ENCODE measurements at regions not wholly inside any gene's neighbourhood (a gene's known extent, or its start where the extent isn't known, plus 50 kb on each side); places are given as distances from the start of the nearest gene placed in this dataset.

DNA sequence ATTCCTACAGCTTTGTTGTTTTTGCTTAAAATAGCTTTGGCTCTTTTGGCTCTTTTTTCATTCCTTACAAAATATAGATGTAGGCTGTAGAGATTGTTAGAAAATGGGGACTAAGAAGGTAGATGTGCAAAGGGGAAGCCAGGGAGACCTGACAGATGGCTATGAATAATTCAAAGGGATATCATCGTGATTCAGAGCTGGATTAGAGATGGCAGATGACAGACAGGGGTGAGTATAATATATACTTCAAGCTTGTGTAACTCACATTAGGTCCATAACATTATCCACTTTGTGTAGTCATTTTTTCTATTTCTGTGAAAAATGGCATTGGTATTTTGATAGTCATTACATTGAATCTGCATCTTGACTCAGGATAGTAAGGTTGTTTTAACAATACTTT, 422.9 kb upstream of the ST6GAL2 start:
- no peaks in the 10 kb centered on the region for H3K36me3 ChIP-seq (replicated peaks; ENCODE audit: insufficient read depth, low read depth)
- no peak for DNase-seq (ENCODE audit: low spot score)
- H3K27ac ChIP-seq = no peak overlapping the region
- H2AFZ ChIP-seq = no peak overlapping the region
- H3K9me3 ChIP-seq (ENCODE audit: low read depth) = no peaks in the 10 kb centered on the region
- H3K4me2 ChIP-seq = no peak overlapping the region
- H3K4me3 ChIP-seq = no peak overlapping the region
- H3K4me1 ChIP-seq (ENCODE audit: insufficient read depth) = no peaks in the 10 kb centered on the region
- H3K9me2 ChIP-seq (replicated peaks; ENCODE audit: insufficient read depth) = no peaks in the 10 kb centered on the region
- TF ChIP-seq EZH2phosphoT487 (IDR thresholded peaks at IDR 0.05; ENCODE audit: low read depth, severe bottlenecking, unreplicated experiment) (no peak), EZH2 (IDR thresholded peaks at IDR 0.05; ENCODE audit: borderline replicate concordance) (no peak)
- TF ChIP-seq, protein P1, sequence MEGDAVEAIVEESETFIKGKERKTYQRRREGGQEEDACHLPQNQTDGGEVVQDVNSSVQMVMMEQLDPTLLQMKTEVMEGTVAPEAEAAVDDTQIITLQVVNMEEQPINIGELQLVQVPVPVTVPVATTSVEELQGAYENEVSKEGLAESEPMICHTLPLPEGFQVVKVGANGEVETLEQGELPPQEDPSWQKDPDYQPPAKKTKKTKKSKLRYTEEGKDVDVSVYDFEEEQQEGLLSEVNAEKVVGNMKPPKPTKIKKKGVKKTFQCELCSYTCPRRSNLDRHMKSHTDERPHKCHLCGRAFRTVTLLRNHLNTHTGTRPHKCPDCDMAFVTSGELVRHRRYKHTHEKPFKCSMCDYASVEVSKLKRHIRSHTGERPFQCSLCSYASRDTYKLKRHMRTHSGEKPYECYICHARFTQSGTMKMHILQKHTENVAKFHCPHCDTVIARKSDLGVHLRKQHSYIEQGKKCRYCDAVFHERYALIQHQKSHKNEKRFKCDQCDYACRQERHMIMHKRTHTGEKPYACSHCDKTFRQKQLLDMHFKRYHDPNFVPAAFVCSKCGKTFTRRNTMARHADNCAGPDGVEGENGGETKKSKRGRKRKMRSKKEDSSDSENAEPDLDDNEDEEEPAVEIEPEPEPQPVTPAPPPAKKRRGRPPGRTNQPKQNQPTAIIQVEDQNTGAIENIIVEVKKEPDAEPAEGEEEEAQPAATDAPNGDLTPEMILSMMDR (IDR thresholded peaks at IDR 0.05; ENCODE audit: poor library complexity) = no peak
- no peaks in the 10 kb centered on the region for H4K20me1 ChIP-seq (ENCODE audit: insufficient read depth, poor library complexity, severe bottlenecking)
- no peaks in the 10 kb centered on the region for H3K79me2 ChIP-seq
- WGBS (ENCODE audit: low lambda C conversion rate, missing lambda C conversion rate) = 86% methylated on average over 1 of the region's 1 CpG
- no peaks in the 10 kb centered on the region for H3K27me3 ChIP-seq

DNA sequence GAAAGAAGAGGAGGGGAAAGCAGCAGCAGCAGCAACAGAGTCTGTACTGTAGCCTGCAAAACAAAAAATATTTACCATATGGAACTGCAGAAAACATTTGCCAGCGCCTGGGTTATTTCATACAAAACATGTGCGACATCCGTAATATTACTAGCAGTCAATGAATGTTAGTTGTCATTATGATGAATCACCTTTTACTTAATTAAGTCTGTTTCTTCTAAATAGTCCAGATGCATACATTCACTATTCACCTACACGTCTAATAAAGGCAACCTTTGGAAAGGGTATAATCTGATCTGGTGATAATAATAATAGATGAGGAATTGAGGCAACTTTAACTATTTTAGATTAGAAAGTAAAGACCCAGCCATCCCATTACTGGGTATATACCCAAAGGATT, 426.3 kb upstream of the ST6GAL2 start:
- no peak for TF ChIP-seq EZH2phosphoT487 (IDR thresholded peaks at IDR 0.05; ENCODE audit: low read depth, severe bottlenecking, unreplicated experiment)
- TF ChIP-seq, protein P1 (IDR thresholded peaks at IDR 0.05; ENCODE audit: poor library complexity) = no peak
- no peak for TF ChIP-seq EZH2 (IDR thresholded peaks at IDR 0.05; ENCODE audit: borderline replicate concordance)
- no peak overlapping the region for H3K4me2 ChIP-seq
- no peak for DNase-seq (ENCODE audit: low spot score)
- H3K4me1 ChIP-seq (ENCODE audit: insufficient read depth) = no peaks in the 10 kb centered on the region
- no peak overlapping the region for H3K4me3 ChIP-seq
- no peaks in the 10 kb centered on the region for H3K9me3 ChIP-seq (ENCODE audit: low read depth)
- no peak overlapping the region for H2AFZ ChIP-seq
- H4K20me1 ChIP-seq (ENCODE audit: insufficient read depth, poor library complexity, severe bottlenecking) = no peaks in the 10 kb centered on the region
- no peaks in the 10 kb centered on the region for H3K9me2 ChIP-seq (replicated peaks; ENCODE audit: insufficient read depth)
- no peaks in the 10 kb centered on the region for H3K36me3 ChIP-seq (replicated peaks; ENCODE audit: insufficient read depth, low read depth)
- H3K79me2 ChIP-seq = no peaks in the 10 kb centered on the region
- WGBS (ENCODE audit: low lambda C conversion rate, missing lambda C conversion rate) = 78% methylated on average over 4 of the region's 4 CpGs
- H3K27me3 ChIP-seq = no peaks in the 10 kb centered on the region
- H3K27ac ChIP-seq = no peak overlapping the region

DNA sequence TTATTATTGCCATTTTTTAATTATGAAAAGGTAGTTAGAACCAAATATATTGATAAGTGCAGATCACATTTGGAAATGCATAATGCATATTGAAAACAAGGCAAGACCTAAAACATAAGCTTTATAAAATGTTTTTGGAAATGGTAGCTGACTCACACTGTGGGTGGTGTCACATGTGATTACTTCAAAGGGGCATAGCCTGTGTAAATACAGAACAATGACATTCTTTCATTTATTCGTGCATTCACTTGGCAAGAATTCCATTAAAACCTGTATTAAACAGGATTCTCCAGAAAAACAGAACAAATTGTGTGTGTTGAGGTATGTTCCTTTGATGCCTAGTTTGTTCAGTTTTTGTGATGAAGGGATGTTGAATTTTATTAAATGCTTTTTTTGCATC, 427.3 kb upstream of the ST6GAL2 start:
- no peaks in the 10 kb centered on the region for H3K4me1 ChIP-seq (ENCODE audit: insufficient read depth)
- no peak overlapping the region for H3K4me2 ChIP-seq
- 53% methylated on average over 1 of the region's 1 CpG for WGBS (ENCODE audit: low lambda C conversion rate, missing lambda C conversion rate)
- TF ChIP-seq EZH2phosphoT487 (IDR thresholded peaks at IDR 0.05; ENCODE audit: low read depth, severe bottlenecking, unreplicated experiment) = no peak
- TF ChIP-seq, protein P1 (IDR thresholded peaks at IDR 0.05; ENCODE audit: poor library complexity) = no peak
- no peak for TF ChIP-seq EZH2 (IDR thresholded peaks at IDR 0.05; ENCODE audit: borderline replicate concordance)
- no peaks in the 10 kb centered on the region for H3K27me3 ChIP-seq
- no peak overlapping the region for H2AFZ ChIP-seq
- DNase-seq (ENCODE audit: low spot score) = no peak
- H3K4me3 ChIP-seq = no peak overlapping the region
- no peaks in the 10 kb centered on the region for H3K79me2 ChIP-seq
- H3K9me2 ChIP-seq (replicated peaks; ENCODE audit: insufficient read depth) = no peaks in the 10 kb centered on the region
- no peak overlapping the region for H3K27ac ChIP-seq
- no peaks in the 10 kb centered on the region for H3K9me3 ChIP-seq (ENCODE audit: low read depth)
- H4K20me1 ChIP-seq (ENCODE audit: insufficient read depth, poor library complexity, severe bottlenecking) = no peaks in the 10 kb centered on the region
- H3K36me3 ChIP-seq (replicated peaks; ENCODE audit: insufficient read depth, low read depth) = no peaks in the 10 kb centered on the region

DNA sequence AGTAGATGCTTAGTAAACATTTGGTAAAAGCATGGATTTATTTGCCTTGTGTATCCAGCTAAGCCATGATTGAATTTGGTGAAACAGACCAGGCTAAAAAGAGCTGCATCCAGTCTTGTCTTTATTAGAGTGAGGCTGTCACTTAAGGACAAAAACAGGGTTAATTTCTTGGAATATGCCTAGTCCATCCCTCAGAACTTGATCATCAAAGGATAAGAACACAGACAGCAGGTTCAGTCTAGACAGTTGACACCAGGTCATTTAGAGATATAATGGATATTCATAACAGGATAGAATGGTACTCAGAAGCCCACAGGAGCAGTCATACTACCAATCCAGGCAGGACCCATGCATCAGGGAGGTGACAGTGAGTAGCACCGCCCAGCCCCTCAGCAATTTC, 434.9 kb upstream of the ST6GAL2 start:
- WGBS (ENCODE audit: low lambda C conversion rate, missing lambda C conversion rate) = 95% methylated on average over 1 of the region's 1 CpG

More for the DNA sequence above, 434.9 kb upstream of the ST6GAL2 start:
- Histone ChIP-seq H3K27me3 (no peaks in the 10 kb centered on the region), H3K79me2 (no peaks in the 10 kb centered on the region), H4K20me1 (ENCODE audit: insufficient read depth, poor library complexity, severe bottlenecking) (no peaks in the 10 kb centered on the region), H3K4me3 (no peak overlapping the region), H3K9me2 (replicated peaks; ENCODE audit: insufficient read depth) (no peaks in the 10 kb centered on the region), H3K9me3 (ENCODE audit: low read depth) (no peaks in the 10 kb centered on the region), H3K27ac (no peak overlapping the region), H2AFZ (no peak overlapping the region), H3K4me2 (no peak overlapping the region), H3K36me3 (replicated peaks; ENCODE audit: insufficient read depth, low read depth) (no peaks in the 10 kb centered on the region), H3K4me1 (ENCODE audit: insufficient read depth) (no peaks in the 10 kb centered on the region)
- no peak for DNase-seq (ENCODE audit: low spot score)
- TF ChIP-seq, protein P1 (IDR thresholded peaks at IDR 0.05; ENCODE audit: poor library complexity) = no peak
- TF ChIP-seq EZH2 (IDR thresholded peaks at IDR 0.05; ENCODE audit: borderline replicate concordance) (no peak), EZH2phosphoT487 (IDR thresholded peaks at IDR 0.05; ENCODE audit: low read depth, severe bottlenecking, unreplicated experiment) (no peak)

Measured in hepatocyte (in vitro differentiated cells).